Fibroblast of lung (primary cell): ENCODE measurements at regions not wholly inside any gene's neighbourhood (a gene's known extent, or its start where the extent isn't known, plus 50 kb on each side); places are given as distances from the start of the nearest gene placed in this dataset.

Experiments used
- DNase-seq, 2 donors: peaks; one replicate each; pipeline versions ENCODE4 v3.0.0 to v3.0.0-alpha.2; 2010; ENCODE audit warnings: low read depth in 2 of 2
- H2AFZ ChIP-seq: 2 replicates; pipeline ENCODE4 v1.5.1; 2012; ENCODE audit warnings: low read length, control low read depth, inconsistent platforms
- H3K27ac ChIP-seq: 2 replicates; pipeline ENCODE4 v1.5.1; 2011; ENCODE audit warnings: low read length, control low read depth; ENCODE audit not compliant: insufficient read depth
- H3K27me3 ChIP-seq: 2 replicates; pipeline ENCODE4 v1.5.1; 2011; ENCODE audit warnings: mild to moderate bottlenecking, low read length; ENCODE audit not compliant: control insufficient read depth, insufficient read depth
- H3K36me3 ChIP-seq: 2 replicates; pipeline ENCODE4 v1.5.1; 2011; ENCODE audit warnings: low read length; ENCODE audit not compliant: control insufficient read depth, insufficient read depth
- H3K4me1 ChIP-seq: 2 replicates; pipeline ENCODE4 v1.5.1; 2011; ENCODE audit warnings: low read length; ENCODE audit not compliant: control insufficient read depth, insufficient read depth; ENCODE audit errors: extremely low read depth
- H3K4me2 ChIP-seq: 2 replicates; pipeline ENCODE4 v1.5.1; 2011; ENCODE audit warnings: low read length, control low read depth; ENCODE audit not compliant: insufficient read depth; ENCODE audit errors: extremely low read depth
- H3K4me3 ChIP-seq, 4 experiments: fragments of 200-600 bp in 1 of 4; sonication (generic) in 1 of 4; replicated peaks in 1 of 4; 2 replicates each; pipeline ENCODE4 v1.5.1; 2011 to 2016; ENCODE audit warnings: low read length in 4 of 4, low read depth in 3 of 4, mild to moderate bottlenecking in 3 of 4, control low read depth in 2 of 4, inconsistent platforms in 1 of 4, mixed read lengths in 1 of 4; ENCODE audit not compliant: insufficient read depth in 1 of 4; ENCODE audit errors: control extremely low read depth in 1 of 4
- H3K79me2 ChIP-seq: 2 replicates; pipeline ENCODE4 v1.5.1; 2012; ENCODE audit warnings: mild to moderate bottlenecking, low read length, inconsistent platforms; ENCODE audit not compliant: control insufficient read depth, insufficient read depth
- H3K9ac ChIP-seq: 2 replicates; pipeline ENCODE4 v1.5.1; 2011; ENCODE audit warnings: mild to moderate bottlenecking, low read length, control low read depth; ENCODE audit not compliant: insufficient read depth
- H3K9me3 ChIP-seq: 2 replicates; pipeline ENCODE4 v1.5.1; 2012; ENCODE audit warnings: low read depth, low read length; ENCODE audit not compliant: control insufficient read depth, insufficient read depth
- H4K20me1 ChIP-seq: 2 replicates; pipeline ENCODE4 v1.5.1; 2011; ENCODE audit warnings: low read length; ENCODE audit not compliant: control insufficient read depth, insufficient read depth; ENCODE audit errors: extremely low read depth
- CTCF ChIP-seq, 2 donors: IDR thresholded peaks in 1 of 2; conservative IDR thresholded peaks in 1 of 2; 1 replicate in 1 of 2; 2 replicates in 1 of 2; pipeline ENCODE4 v1.5.1; 2011 to 2012; ENCODE audit warnings: low read length in 2 of 2, control low read depth in 1 of 2, inconsistent platforms in 1 of 2, low read depth in 1 of 2, mild to moderate bottlenecking in 1 of 2
- EZH2 ChIP-seq: IDR thresholded peaks from 2 replicates; pipeline ENCODE4 v1.5.1; 2012; ENCODE audit warnings: low read length, control low read depth, mild to moderate bottlenecking; ENCODE audit errors: missing control alignments

- no peaks in the 10 kb centered on the region for H3K4me1 ChIP-seq
- TF ChIP-seq CTCF (conservative IDR thresholded peaks at IDR 0.05 in 1 of 2, IDR thresholded peaks at IDR 0.05 in 1 of 2; ENCODE audit: low read depth in 1 of 2, low read length in 2 of 2), result no peak
- no peak for TF ChIP-seq EZH2
- H3K27me3 ChIP-seq, result no peaks in the 10 kb centered on the region
- H3K36me3 ChIP-seq, result no peaks in the 10 kb centered on the region
- no peaks in the 10 kb centered on the region for H4K20me1 ChIP-seq
- H3K79me2 ChIP-seq, result no peaks in the 10 kb centered on the region
- no peaks in the 10 kb centered on the region for H3K9me3 ChIP-seq
- H3K4me2 ChIP-seq, result no peak overlapping the region
- no peak overlapping the region for H3K9ac ChIP-seq
- no peak overlapping the region for H2AFZ ChIP-seq
- no peak overlapping the region for H3K27ac ChIP-seq
- H3K4me3 ChIP-seq, result no peak overlapping the region
- DNase-seq, result no peak
These were observed 2095.9 kb downstream of the LRRC4C start for GRCh38 chr11:39363571-39363970.

GRCh38 chr11:39361557-39361956, 2097.9 kb downstream of the LRRC4C start:
- H3K9ac ChIP-seq, result no peak overlapping the region
- no peaks in the 10 kb centered on the region for H3K9me3 ChIP-seq
- TF ChIP-seq CTCF (conservative IDR thresholded peaks at IDR 0.05 in 1 of 2, IDR thresholded peaks at IDR 0.05 in 1 of 2; ENCODE audit: low read depth in 1 of 2, low read length in 2 of 2) (no peak), EZH2 (no peak)
- H3K4me1 ChIP-seq, result no peaks in the 10 kb centered on the region
- no peak overlapping the region for H2AFZ ChIP-seq
- H4K20me1 ChIP-seq, result no peaks in the 10 kb centered on the region
- no peaks in the 10 kb centered on the region for H3K36me3 ChIP-seq
- no peak overlapping the region for H3K4me3 ChIP-seq
- no peaks in the 10 kb centered on the region for H3K27me3 ChIP-seq
- no peak overlapping the region for H3K4me2 ChIP-seq
- no peak for DNase-seq
- H3K79me2 ChIP-seq, result no peaks in the 10 kb centered on the region
- H3K27ac ChIP-seq, result no peak overlapping the region

- Histone ChIP-seq H4K20me1 (no peaks in the 10 kb centered on the region), H3K27ac (no peak overlapping the region), H3K9me3 (no peaks in the 10 kb centered on the region), H3K27me3 (no peaks in the 10 kb centered on the region), H2AFZ (no peak overlapping the region), H3K36me3 (no peaks in the 10 kb centered on the region), H3K79me2 (no peaks in the 10 kb centered on the region), H3K9ac (no peak overlapping the region), H3K4me1 (no peaks in the 10 kb centered on the region), H3K4me2 (no peak overlapping the region), H3K4me3 (no peak overlapping the region)
- TF ChIP-seq CTCF (conservative IDR thresholded peaks at IDR 0.05 in 1 of 2, IDR thresholded peaks at IDR 0.05 in 1 of 2; ENCODE audit: low read depth in 1 of 2, low read length in 2 of 2), result no peak
- TF ChIP-seq EZH2, result no peak
- no peak for DNase-seq
These were observed 2113.5 kb downstream of the LRRC4C start for GRCh38 chr11:39345834-39346442.
